K562 (cell line): ENCODE measurements at regions not wholly inside any gene's neighbourhood (a gene's known extent, or its start where the extent isn't known, plus 50 kb on each side); places are given as distances from the start of the nearest gene placed in this dataset.

ENCODE experiments used
- HNRNPUL1 ChIP-seq: fragments of 200-400 bp; formaldehyde crosslinking; IDR thresholded peaks from 2 replicates; pipeline ENCODE4 v1.6.1; 2017; ENCODE audit warnings: low read length
- JUND ChIP-seq, 2 experiments: IDR thresholded peaks; 2 replicates in 1 of 2; 3 replicates in 1 of 2; pipeline ENCODE4 v1.6.1; 2011; ENCODE audit warnings: borderline replicate concordance in 2 of 2, low read depth in 2 of 2, low read length in 2 of 2, improper control_type of control experiment in 1 of 2, missing biosample characterization in 1 of 2, missing genetic modification characterization in 1 of 2, missing genetic modification reagents in 1 of 2
- KLF10 ChIP-seq: fragments of 250-450 bp; sonication (Bioruptor Pico); IDR thresholded peaks from 2 replicates; pipeline ENCODE4 v1.6.1; 2021; ENCODE audit warnings: matching md5 sums
- MTA2 ChIP-seq: fragments of 450-650 bp; IDR thresholded peaks from 2 replicates; pipeline ENCODE4 v1.6.1; 2016; ENCODE audit warnings: low read depth
- NONO ChIP-seq, 2 experiments: fragments of 200-400 bp in 1 of 2; fragments of 450-650 bp in 1 of 2; formaldehyde crosslinking in 1 of 2; IDR thresholded peaks; 2 replicates each; pipeline ENCODE4 v1.6.1; 2017; ENCODE audit warnings: low read depth in 2 of 2, mild to moderate bottlenecking in 2 of 2, moderate library complexity in 2 of 2, low read length in 1 of 2
- PHF8 ChIP-seq: fragments of 200-600 bp; sonication (generic); IDR thresholded peaks from 2 replicates; pipeline ENCODE4 v1.6.1; 2012; ENCODE audit warnings: mixed run types, mild to moderate bottlenecking, inconsistent platforms, low read length, moderate library complexity, borderline replicate concordance
- RNF2 ChIP-seq: sonication (generic); IDR thresholded peaks from 2 replicates; pipeline ENCODE4 v1.6.1; 2016
- TAF1 ChIP-seq: IDR thresholded peaks from 2 replicates; pipeline ENCODE4 v1.6.1; 2011; ENCODE audit warnings: mild to moderate bottlenecking, low read length, moderate library complexity; ENCODE audit not compliant: insufficient read depth, control insufficient read depth, severe bottlenecking; ENCODE audit errors: extremely low read depth
- YY1 ChIP-seq, 3 experiments: IDR thresholded peaks; 2 replicates each; pipeline ENCODE4 v1.6.1; 2011; ENCODE audit warnings: low read length in 2 of 3, mild to moderate bottlenecking in 2 of 3, moderate library complexity in 2 of 3, borderline replicate concordance in 1 of 3, control low read depth in 1 of 3, low read depth in 1 of 3; ENCODE audit not compliant: insufficient read depth in 3 of 3, insufficient replicate concordance in 2 of 3, control insufficient read depth in 1 of 3, insufficient read length in 1 of 3; ENCODE audit errors: extremely low read depth in 1 of 3
- ZBTB34 ChIP-seq: fragments of 250-450 bp; sonication (Bioruptor Pico); IDR thresholded peaks from 2 replicates; pipeline ENCODE4 v1.8.0; 2021; ENCODE audit warnings: mild to moderate bottlenecking, moderate library complexity
- TF ChIP-seq, protein P1 (sequence below): sonication (generic); formaldehyde crosslinking; IDR thresholded peaks from 2 replicates; pipeline ENCODE4 v1.5.0; 2020; ENCODE audit warnings: missing genetic modification reagents

DNA sequence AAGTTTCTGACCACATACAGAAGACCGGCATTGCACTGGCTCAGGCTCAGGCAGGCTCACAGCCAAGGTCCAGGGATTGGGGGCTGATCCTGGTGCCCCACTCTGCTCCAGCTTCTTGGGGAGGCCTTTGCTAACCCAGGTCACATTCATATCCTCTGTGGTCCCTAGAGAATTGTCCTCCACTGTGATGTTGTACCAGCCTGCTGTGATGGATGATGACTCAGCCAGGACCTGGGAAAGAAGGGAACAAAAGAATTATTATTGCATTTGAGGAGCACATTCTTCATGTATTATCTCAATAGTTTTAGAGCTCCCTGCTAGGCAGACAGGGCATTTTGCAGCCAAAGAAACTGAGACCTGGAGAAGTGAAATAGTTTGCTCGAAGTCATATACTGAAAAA is 114.3 kb upstream of the ETV3 start:
- TF ChIP-seq KLF10 (CRISPR knock-in tag) (no peak), HNRNPUL1 (no peak), PHF8 (no peak), NONO (IDR thresholded peaks at IDR 0.05; ENCODE audit: low read depth in 2 of 2, low read length in 1 of 2) (no peak), YY1 (IDR thresholded peaks at IDR 0.05; ENCODE audit: borderline replicate concordance in 1 of 3, control insufficient read depth in 1 of 3, extremely low read depth in 1 of 3, insufficient read depth in 3 of 3, insufficient read length in 1 of 3, insufficient replicate concordance in 2 of 3, low read depth in 1 of 3, low read length in 2 of 3) (no peak), MTA2 (no peak), JUND (IDR thresholded peaks at IDR 0.05; ENCODE audit: borderline replicate concordance, low read depth, low read length) (no peak), JUND (tag; IDR thresholded peaks at IDR 0.05; ENCODE audit: borderline replicate concordance, low read depth, low read length) (no peak), TAF1 (no peak), RNF2 (no peak), ZBTB34 (CRISPR knock-in tag) (no peak)
- TF ChIP-seq, protein P1, sequence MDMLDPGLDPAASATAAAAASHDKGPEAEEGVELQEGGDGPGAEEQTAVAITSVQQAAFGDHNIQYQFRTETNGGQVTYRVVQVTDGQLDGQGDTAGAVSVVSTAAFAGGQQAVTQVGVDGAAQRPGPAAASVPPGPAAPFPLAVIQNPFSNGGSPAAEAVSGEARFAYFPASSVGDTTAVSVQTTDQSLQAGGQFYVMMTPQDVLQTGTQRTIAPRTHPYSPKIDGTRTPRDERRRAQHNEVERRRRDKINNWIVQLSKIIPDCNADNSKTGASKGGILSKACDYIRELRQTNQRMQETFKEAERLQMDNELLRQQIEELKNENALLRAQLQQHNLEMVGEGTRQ = no peak
